GM12875 (cell line): ENCODE measurements at regions not wholly inside any gene's neighbourhood (a gene's known extent, or its start where the extent isn't known, plus 50 kb on each side); places are given as distances from the start of the nearest gene placed in this dataset.

ENCODE experiments used
- H3K4me3 ChIP-seq: one replicate; pipeline ENCODE4 v1.5.1; 2011; ENCODE audit warnings: low read depth, low read length, control low read depth
- TF ChIP-seq, protein P1 (sequence below): IDR thresholded peaks from 2 replicates; pipeline ENCODE4 v1.5.1; 2011; ENCODE audit warnings: low read depth, mild to moderate bottlenecking, control low read depth, inconsistent platforms, low read length, moderate library complexity, borderline replicate concordance; ENCODE audit not compliant: insufficient read depth

DNA sequence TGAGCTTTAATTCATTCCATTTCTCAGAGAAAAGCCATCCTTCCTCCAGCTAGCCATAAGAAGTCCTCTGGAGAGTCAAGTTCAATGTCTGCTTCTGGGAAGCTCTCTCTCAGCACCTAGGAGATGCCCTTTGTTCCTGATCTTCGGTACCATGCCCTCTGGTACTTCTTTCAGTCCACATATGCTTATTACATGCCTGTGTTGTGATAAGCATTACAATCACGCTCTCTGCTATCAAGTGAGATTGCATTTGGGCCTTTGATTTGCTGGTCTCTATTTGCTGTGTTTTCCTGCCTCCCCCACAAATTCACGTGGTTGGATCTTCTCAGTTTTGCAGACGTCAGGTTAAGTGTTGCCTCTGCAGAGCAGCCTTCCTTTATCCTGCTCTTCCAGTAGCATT is 178.1 kb downstream of the TOX3 start:
- no peak overlapping the region for H3K4me3 ChIP-seq
- TF ChIP-seq, protein P1, sequence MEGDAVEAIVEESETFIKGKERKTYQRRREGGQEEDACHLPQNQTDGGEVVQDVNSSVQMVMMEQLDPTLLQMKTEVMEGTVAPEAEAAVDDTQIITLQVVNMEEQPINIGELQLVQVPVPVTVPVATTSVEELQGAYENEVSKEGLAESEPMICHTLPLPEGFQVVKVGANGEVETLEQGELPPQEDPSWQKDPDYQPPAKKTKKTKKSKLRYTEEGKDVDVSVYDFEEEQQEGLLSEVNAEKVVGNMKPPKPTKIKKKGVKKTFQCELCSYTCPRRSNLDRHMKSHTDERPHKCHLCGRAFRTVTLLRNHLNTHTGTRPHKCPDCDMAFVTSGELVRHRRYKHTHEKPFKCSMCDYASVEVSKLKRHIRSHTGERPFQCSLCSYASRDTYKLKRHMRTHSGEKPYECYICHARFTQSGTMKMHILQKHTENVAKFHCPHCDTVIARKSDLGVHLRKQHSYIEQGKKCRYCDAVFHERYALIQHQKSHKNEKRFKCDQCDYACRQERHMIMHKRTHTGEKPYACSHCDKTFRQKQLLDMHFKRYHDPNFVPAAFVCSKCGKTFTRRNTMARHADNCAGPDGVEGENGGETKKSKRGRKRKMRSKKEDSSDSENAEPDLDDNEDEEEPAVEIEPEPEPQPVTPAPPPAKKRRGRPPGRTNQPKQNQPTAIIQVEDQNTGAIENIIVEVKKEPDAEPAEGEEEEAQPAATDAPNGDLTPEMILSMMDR: no peak

GRCh38 chr16:52367821-52368220 is 179.1 kb downstream of the TOX3 start:
- TF ChIP-seq, protein P1: no peak

GRCh38 chr16:52366983-52367382 is 180.0 kb downstream of the TOX3 start:
- H3K4me3 ChIP-seq: no peak overlapping the region
- TF ChIP-seq, protein P1: no peak

More at GRCh38 chr16:52367821-52368220, 179.1 kb downstream of the TOX3 start:
- no peak overlapping the region for H3K4me3 ChIP-seq

DNA sequence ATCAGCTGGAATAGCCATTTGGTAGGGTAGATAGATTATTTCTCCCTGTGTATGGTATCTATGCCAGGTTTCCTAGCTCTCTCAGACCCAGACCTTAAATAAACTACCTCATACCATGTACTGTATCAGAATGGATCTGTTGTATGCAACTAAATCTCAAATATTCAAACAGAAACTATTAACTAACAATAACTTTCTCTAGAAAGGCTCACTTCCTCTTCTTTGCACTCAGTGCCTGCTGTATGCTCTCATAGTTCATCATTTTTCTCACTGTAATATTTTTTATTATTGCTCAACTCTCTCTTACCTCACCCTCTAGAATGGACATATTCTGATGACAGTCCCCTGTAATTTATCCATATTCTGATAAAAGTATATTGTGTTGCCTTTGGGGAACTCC is 182.4 kb downstream of the TOX3 start:
- TF ChIP-seq, protein P1: no peak
- no peak overlapping the region for H3K4me3 ChIP-seq

GRCh38 chr16:52363082-52363481 is 183.9 kb downstream of the TOX3 start:
- TF ChIP-seq, protein P1: no peak
- H3K4me3 ChIP-seq: no peak overlapping the region

GRCh38 chr16:52357711-52358110 is 189.2 kb downstream of the TOX3 start:
- TF ChIP-seq, protein P1: no peak

DNA sequence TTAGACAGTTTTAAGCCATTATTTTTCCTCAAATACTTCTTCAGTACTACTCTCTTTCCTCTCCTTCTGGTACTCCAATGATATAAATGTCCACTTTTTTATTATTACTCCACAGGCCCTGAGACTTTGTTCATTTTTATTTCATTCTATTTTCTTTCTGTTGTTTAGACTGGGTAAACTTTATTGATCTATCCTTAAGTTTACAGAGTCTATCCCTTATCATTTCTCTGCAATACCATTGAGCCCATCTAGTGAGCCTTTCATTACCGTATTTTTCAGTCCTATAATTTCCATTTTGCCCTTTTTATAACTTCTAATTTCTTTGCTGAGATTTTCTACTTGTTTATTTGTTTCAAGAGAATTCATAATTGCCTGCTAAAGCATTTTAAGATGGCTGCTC is 193.7 kb downstream of the TOX3 start:
- no peak overlapping the region for H3K4me3 ChIP-seq
- TF ChIP-seq, protein P1: no peak

More at GRCh38 chr16:52357711-52358110, 189.2 kb downstream of the TOX3 start:
- H3K4me3 ChIP-seq: no peak overlapping the region
